Loucy (cell line): ENCODE measurements at regions not wholly inside any gene's neighbourhood (a gene's known extent, or its start where the extent isn't known, plus 50 kb on each side); places are given as distances from the start of the nearest gene placed in this dataset.

Experiments used
- H2AFZ ChIP-seq: fragments of 200-600 bp; sonication (generic); 2 replicates; pipeline ENCODE4 v1.6.0; 2016; ENCODE audit warnings: antibody characterized with exemption, mild to moderate bottlenecking, low read length, moderate library complexity
- H3F3A ChIP-seq: fragments of 200-600 bp; 2 replicates; pipeline ENCODE4 v1.6.0; 2016; ENCODE audit warnings: antibody characterized with exemption, low read depth, mild to moderate bottlenecking
- H3K27me3 ChIP-seq: fragments of 200-600 bp; sonication (generic); 2 replicates; pipeline ENCODE4 v1.6.1; 2014; ENCODE audit warnings: low read length, mild to moderate bottlenecking; ENCODE audit not compliant: insufficient read depth, poor library complexity, severe bottlenecking
- H3K36me3 ChIP-seq: fragments of 200-600 bp; sonication (generic); 2 replicates; pipeline ENCODE4 v1.6.1; 2016; ENCODE audit warnings: low read length; ENCODE audit not compliant: insufficient read depth
- H3K4me1 ChIP-seq: fragments of 200-600 bp; sonication (generic); 2 replicates; pipeline ENCODE4 v1.5.1; 2014; ENCODE audit warnings: low read length, mild to moderate bottlenecking; ENCODE audit not compliant: insufficient read depth, poor library complexity, severe bottlenecking
- H3K4me2 ChIP-seq: fragments of 200-600 bp; sonication (generic); 2 replicates; pipeline ENCODE4 v1.6.0; 2014; ENCODE audit warnings: antibody characterized with exemption, low read length, low read depth, mild to moderate bottlenecking; ENCODE audit not compliant: poor library complexity, severe bottlenecking
- H3K4me3 ChIP-seq: fragments of 200-600 bp; sonication (generic); 2 replicates; pipeline ENCODE4 v1.5.1; 2014; ENCODE audit warnings: low read length, mild to moderate bottlenecking, mixed read lengths; ENCODE audit not compliant: poor library complexity, severe bottlenecking
- H3K79me2 ChIP-seq: fragments of 200-600 bp; sonication (generic); 2 replicates; pipeline ENCODE4 v1.6.1; 2014; ENCODE audit warnings: low read length; ENCODE audit not compliant: insufficient read depth
- H3K9ac ChIP-seq: fragments of 200-600 bp; sonication (generic); 2 replicates; pipeline ENCODE4 v1.6.0; 2014; ENCODE audit warnings: mild to moderate bottlenecking, low read depth, low read length, moderate library complexity; ENCODE audit not compliant: poor library complexity, severe bottlenecking
- H3K9me2 ChIP-seq: fragments of 200-600 bp; sonication (generic); replicated peaks from 2 replicates; pipeline ENCODE4 v1.6.1; 2016; ENCODE audit warnings: low read depth, low read length, mixed read lengths
- H3K9me3 ChIP-seq: fragments of 200-600 bp; sonication (generic); 2 replicates; pipeline ENCODE4 v1.6.1; 2014; ENCODE audit warnings: mild to moderate bottlenecking, antibody characterized with exemption, low read length, low read depth; ENCODE audit not compliant: insufficient read depth
- H4K20me1 ChIP-seq: fragments of 200-600 bp; sonication (generic); 2 replicates; pipeline ENCODE4 v1.6.0; 2014; ENCODE audit warnings: antibody characterized with exemption, low read length, mild to moderate bottlenecking; ENCODE audit not compliant: insufficient read depth, poor library complexity, severe bottlenecking
- EZH2phosphoT487 ChIP-seq: fragments of 200-600 bp; IDR thresholded peaks from 2 replicates; pipeline ENCODE4 v1.6.1; 2018; ENCODE audit warnings: antibody characterized with exemption, mild to moderate bottlenecking, moderate library complexity, borderline replicate concordance
- TF ChIP-seq, protein P1 (sequence below): fragments of 200-600 bp; sonication (generic); conservative IDR thresholded peaks from 2 replicates; pipeline ENCODE4 v1.5.1; 2014; ENCODE audit warnings: mild to moderate bottlenecking, antibody characterized with exemption, low read length

DNA sequence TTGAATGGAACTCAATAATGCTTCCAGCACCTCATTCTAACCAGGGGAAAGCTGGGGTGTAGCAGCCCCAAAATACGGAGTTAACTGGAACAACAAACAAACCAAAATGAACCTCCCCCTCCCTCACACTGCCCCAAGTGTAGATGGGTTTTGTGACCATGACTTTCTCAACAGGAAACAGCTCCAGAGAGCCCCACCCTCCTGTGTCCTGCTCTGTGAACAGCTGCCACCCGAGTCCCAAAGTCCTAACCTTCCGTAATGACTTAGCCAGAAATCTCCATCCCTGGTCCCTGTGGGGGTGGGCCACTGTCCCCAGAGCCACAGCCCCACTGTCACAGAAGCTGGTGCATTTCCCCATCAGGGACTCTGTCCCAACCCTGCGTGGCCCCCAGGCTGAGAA lies 155.4 kb downstream of the CRYBB2 start:
- no peak for TF ChIP-seq EZH2phosphoT487
- TF ChIP-seq, protein P1, sequence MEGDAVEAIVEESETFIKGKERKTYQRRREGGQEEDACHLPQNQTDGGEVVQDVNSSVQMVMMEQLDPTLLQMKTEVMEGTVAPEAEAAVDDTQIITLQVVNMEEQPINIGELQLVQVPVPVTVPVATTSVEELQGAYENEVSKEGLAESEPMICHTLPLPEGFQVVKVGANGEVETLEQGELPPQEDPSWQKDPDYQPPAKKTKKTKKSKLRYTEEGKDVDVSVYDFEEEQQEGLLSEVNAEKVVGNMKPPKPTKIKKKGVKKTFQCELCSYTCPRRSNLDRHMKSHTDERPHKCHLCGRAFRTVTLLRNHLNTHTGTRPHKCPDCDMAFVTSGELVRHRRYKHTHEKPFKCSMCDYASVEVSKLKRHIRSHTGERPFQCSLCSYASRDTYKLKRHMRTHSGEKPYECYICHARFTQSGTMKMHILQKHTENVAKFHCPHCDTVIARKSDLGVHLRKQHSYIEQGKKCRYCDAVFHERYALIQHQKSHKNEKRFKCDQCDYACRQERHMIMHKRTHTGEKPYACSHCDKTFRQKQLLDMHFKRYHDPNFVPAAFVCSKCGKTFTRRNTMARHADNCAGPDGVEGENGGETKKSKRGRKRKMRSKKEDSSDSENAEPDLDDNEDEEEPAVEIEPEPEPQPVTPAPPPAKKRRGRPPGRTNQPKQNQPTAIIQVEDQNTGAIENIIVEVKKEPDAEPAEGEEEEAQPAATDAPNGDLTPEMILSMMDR, result no peak

GRCh38 chr22:25375683-25376082 lies 156.2 kb downstream of the CRYBB2 start:
- no peak for TF ChIP-seq EZH2phosphoT487
- TF ChIP-seq, protein P1, result no peak
- H3K79me2 ChIP-seq, result peaks cover 72% of the 10 kb centered on the region
- no peaks in the 10 kb centered on the region for H3K27me3 ChIP-seq
- H3K4me2 ChIP-seq, result no peak overlapping the region
- H3K9me3 ChIP-seq, result no peaks in the 10 kb centered on the region
- no peak overlapping the region for H3K4me3 ChIP-seq
- no peaks in the 10 kb centered on the region for H3K9me2 ChIP-seq
- peaks cover 15% of the 10 kb centered on the region for H4K20me1 ChIP-seq
- no peaks in the 10 kb centered on the region for H3K4me1 ChIP-seq
- no peak overlapping the region for H2AFZ ChIP-seq
- H3K9ac ChIP-seq, result no peak overlapping the region
- peaks cover 91% of the 10 kb centered on the region; the same call in 1 of the 2 replicates for H3K36me3 ChIP-seq
- no peaks in the 10 kb centered on the region for H3F3A ChIP-seq

More for the DNA sequence above, 155.4 kb downstream of the CRYBB2 start:
- Histone ChIP-seq H3K9me3 (no peaks in the 10 kb centered on the region), H3F3A (no peaks in the 10 kb centered on the region), H4K20me1 (peaks cover 16% of the 10 kb centered on the region), H3K9me2 (no peaks in the 10 kb centered on the region), H3K9ac (no peak overlapping the region), H2AFZ (no peak overlapping the region), H3K27me3 (no peaks in the 10 kb centered on the region), H3K4me3 (no peak overlapping the region), H3K4me1 (no peaks in the 10 kb centered on the region), H3K4me2 (no peak overlapping the region), H3K79me2 (peaks cover 72% of the 10 kb centered on the region), H3K36me3 (peaks cover 91% of the 10 kb centered on the region; the same call in 1 of the 2 replicates)

- H4K20me1 ChIP-seq, result peaks cover 26% of the 10 kb centered on the region
- no peak overlapping the region for H2AFZ ChIP-seq
- H3F3A ChIP-seq, result no peaks in the 10 kb centered on the region
- H3K4me3 ChIP-seq, result no peak overlapping the region
- H3K9ac ChIP-seq, result no peak overlapping the region
- H3K36me3 ChIP-seq, result peaks cover 83% of the 10 kb centered on the region; the same call in 1 of the 2 replicates
- no peaks in the 10 kb centered on the region for H3K9me2 ChIP-seq
- no peaks in the 10 kb centered on the region for H3K27me3 ChIP-seq
- TF ChIP-seq EZH2phosphoT487, result no peak
- TF ChIP-seq, protein P1, result no peak
- H3K9me3 ChIP-seq, result no peaks in the 10 kb centered on the region
- H3K79me2 ChIP-seq, result peaks cover 78% of the 10 kb centered on the region
- no peak overlapping the region for H3K4me2 ChIP-seq
- H3K4me1 ChIP-seq, result no peaks in the 10 kb centered on the region
Measured at GRCh38 chr22:25377699-25378098, 158.3 kb downstream of the CRYBB2 start.
